SK-N-SH treated with all-trans-retinoic acid at 6 μM for 48 hours (cell line): ENCODE measurements at regions not wholly inside any gene's neighbourhood (a gene's known extent, or its start where the extent isn't known, plus 50 kb on each side); places are given as distances from the start of the nearest gene placed in this dataset.

Experiments used
- ATAC-seq: fragments of 200-7000 bp; cut with Tn5 transposase; 3 replicates; pipeline ENCODE4 v1.9.1; 2020; ENCODE audit warnings: mild to moderate bottlenecking, moderate library complexity
- ARNTL ChIP-seq: fragments of 450-650 bp; formaldehyde crosslinking; IDR thresholded peaks from 2 replicates; pipeline ENCODE4 v1.5.0; 2020; ENCODE audit warnings: low read depth, mild to moderate bottlenecking, moderate library complexity, borderline replicate concordance
- BACH2 ChIP-seq: fragments of 250-450 bp; sonication (Bioruptor Pico); IDR thresholded peaks from 2 replicates; pipeline ENCODE4 v1.9.0; 2021; ENCODE audit warnings: mild to moderate bottlenecking, borderline replicate concordance
- CSRNP3 ChIP-seq: fragments of 250-450 bp; sonication (Bioruptor Pico); IDR thresholded peaks from 2 replicates; pipeline ENCODE4 v1.5.1; 2021; ENCODE audit warnings: mild to moderate bottlenecking, moderate library complexity
- ESRRG ChIP-seq: fragments of 250-450 bp; sonication (Bioruptor Pico); IDR thresholded peaks from 2 replicates; pipeline ENCODE4 v1.6.1; 2021; ENCODE audit warnings: mild to moderate bottlenecking
- ISL1 ChIP-seq: fragments of 250-450 bp; sonication (Bioruptor Pico); IDR thresholded peaks from 2 replicates; pipeline ENCODE4 v2.1.2; 2022; ENCODE audit warnings: mild to moderate bottlenecking, moderate library complexity
- OSR1 ChIP-seq: fragments of 250-450 bp; sonication (Bioruptor Pico); IDR thresholded peaks from 2 replicates; pipeline ENCODE4 v1.8.0; 2022; ENCODE audit warnings: moderate library complexity, mild to moderate bottlenecking, inconsistent platforms
- POU6F1 ChIP-seq: fragments of 250-450 bp; sonication (Bioruptor Pico); IDR thresholded peaks from 2 replicates; pipeline ENCODE4 v1.8.0; 2021; ENCODE audit warnings: low read depth, mild to moderate bottlenecking, moderate library complexity, borderline replicate concordance
- PPARA ChIP-seq: fragments of 250-450 bp; sonication (Bioruptor Pico); IDR thresholded peaks from 2 replicates; pipeline ENCODE4 v1.5.0; 2020; ENCODE audit warnings: mild to moderate bottlenecking, borderline replicate concordance
- RARB ChIP-seq: fragments of 250-450 bp; sonication (Bioruptor Pico); IDR thresholded peaks from 2 replicates; pipeline ENCODE4 v1.8.0; 2021; ENCODE audit warnings: mild to moderate bottlenecking, moderate library complexity
- SNAI2 ChIP-seq: fragments of 250-450 bp; sonication (Bioruptor Pico); IDR thresholded peaks from 2 replicates; pipeline ENCODE4 v1.5.0; 2020; ENCODE audit warnings: mild to moderate bottlenecking, moderate library complexity
- TCF4 ChIP-seq: fragments of 250-450 bp; sonication (Bioruptor Pico); IDR thresholded peaks from 2 replicates; pipeline ENCODE4 v1.8.0; 2021; ENCODE audit warnings: mild to moderate bottlenecking, moderate library complexity, borderline replicate concordance
- TOX ChIP-seq: fragments of 250-450 bp; sonication (Bioruptor Pico); IDR thresholded peaks from 2 replicates; pipeline ENCODE4 v1.8.0; 2021; ENCODE audit warnings: mild to moderate bottlenecking, moderate library complexity, borderline replicate concordance
- TSHZ2 ChIP-seq: fragments of 250-450 bp; sonication (Bioruptor Pico); IDR thresholded peaks from 2 replicates; pipeline ENCODE4 v1.5.0; 2020; ENCODE audit warnings: mild to moderate bottlenecking, moderate library complexity
- ZFP3 ChIP-seq: fragments of 250-450 bp; sonication (Bioruptor Pico); IDR thresholded peaks from 2 replicates; pipeline ENCODE4 v1.5.0; 2020; ENCODE audit warnings: mild to moderate bottlenecking, moderate library complexity
- ZFP30 ChIP-seq: fragments of 450-650 bp; formaldehyde crosslinking; IDR thresholded peaks from 2 replicates; pipeline ENCODE4 v1.5.0; 2022; ENCODE audit warnings: mild to moderate bottlenecking, moderate library complexity
- ZNF565 ChIP-seq: fragments of 450-650 bp; formaldehyde crosslinking; conservative IDR thresholded peaks from 2 replicates; pipeline ENCODE4 v1.5.0; 2020; ENCODE audit warnings: low read depth, mild to moderate bottlenecking, moderate library complexity
- ZNF70 ChIP-seq: fragments of 450-650 bp; formaldehyde crosslinking; IDR thresholded peaks from 2 replicates; pipeline ENCODE4 v1.5.0; 2020; ENCODE audit warnings: mild to moderate bottlenecking, moderate library complexity
- TF ChIP-seq, protein P1 (sequence below): fragments of 250-450 bp; sonication (Bioruptor Pico); IDR thresholded peaks from 2 replicates; pipeline ENCODE4 v1.8.0; 2020; ENCODE audit warnings: mild to moderate bottlenecking, moderate library complexity, borderline replicate concordance

DNA sequence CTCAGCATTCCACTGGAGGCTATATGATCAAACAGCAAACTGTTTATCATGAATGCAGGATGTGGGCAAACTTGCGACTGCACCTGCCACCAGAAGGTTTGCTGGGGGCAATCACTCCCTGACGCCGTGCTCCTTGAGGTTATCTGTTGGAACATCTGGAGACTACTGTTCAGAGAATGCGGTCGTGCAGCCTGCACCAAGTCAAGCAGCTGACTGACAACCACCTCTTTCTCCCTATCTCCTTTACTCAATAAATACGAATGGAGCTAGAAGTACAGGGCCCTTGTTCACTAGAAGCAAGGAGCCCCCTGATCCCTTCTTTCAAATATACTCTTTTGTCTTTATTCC is 2101.2 kb downstream of the TP53TG3F start (continued):
- TF ChIP-seq, protein P1, sequence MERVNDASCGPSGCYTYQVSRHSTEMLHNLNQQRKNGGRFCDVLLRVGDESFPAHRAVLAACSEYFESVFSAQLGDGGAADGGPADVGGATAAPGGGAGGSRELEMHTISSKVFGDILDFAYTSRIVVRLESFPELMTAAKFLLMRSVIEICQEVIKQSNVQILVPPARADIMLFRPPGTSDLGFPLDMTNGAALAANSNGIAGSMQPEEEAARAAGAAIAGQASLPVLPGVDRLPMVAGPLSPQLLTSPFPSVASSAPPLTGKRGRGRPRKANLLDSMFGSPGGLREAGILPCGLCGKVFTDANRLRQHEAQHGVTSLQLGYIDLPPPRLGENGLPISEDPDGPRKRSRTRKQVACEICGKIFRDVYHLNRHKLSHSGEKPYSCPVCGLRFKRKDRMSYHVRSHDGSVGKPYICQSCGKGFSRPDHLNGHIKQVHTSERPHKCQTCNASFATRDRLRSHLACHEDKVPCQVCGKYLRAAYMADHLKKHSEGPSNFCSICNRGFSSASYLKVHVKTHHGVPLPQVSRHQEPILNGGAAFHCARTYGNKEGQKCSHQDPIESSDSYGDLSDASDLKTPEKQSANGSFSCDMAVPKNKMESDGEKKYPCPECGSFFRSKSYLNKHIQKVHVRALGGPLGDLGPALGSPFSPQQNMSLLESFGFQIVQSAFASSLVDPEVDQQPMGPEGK, result no peak

DNA sequence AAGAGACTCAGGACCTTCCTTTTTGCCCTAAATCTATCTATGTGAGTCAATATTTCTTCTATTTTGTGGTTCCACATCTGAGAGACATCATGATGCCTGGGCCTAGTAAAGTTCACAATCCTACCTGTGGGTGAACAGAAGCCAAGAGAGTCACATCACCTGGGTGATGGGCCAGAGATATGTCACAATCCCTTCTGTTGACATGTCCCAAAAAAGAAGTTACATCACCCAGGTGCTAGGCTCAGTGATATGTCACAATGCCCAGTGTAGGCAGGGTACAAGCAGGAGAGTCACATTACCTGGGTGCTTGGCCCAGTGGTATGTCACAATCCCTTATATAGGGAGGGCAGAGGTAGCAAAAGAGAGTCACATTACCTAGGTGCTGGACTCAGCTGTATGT is 2101.9 kb downstream of the TP53TG3F start:
- ATAC-seq, result no peak
- TF ChIP-seq POU6F1 (CRISPR knock-in tag), result no peak
- no peak for TF ChIP-seq TSHZ2 (CRISPR knock-in tag)
- no peak for TF ChIP-seq ZNF565 (CRISPR knock-in tag)
- TF ChIP-seq ZNF70 (CRISPR knock-in tag), result no peak
- no peak for TF ChIP-seq ESRRG (CRISPR knock-in tag)
- no peak for TF ChIP-seq ZFP3 (CRISPR knock-in tag)
- TF ChIP-seq RARB (CRISPR knock-in tag), result no peak
- no peak for TF ChIP-seq CSRNP3
- TF ChIP-seq, protein P1, result no peak
- no peak for TF ChIP-seq PPARA (CRISPR knock-in tag)
- TF ChIP-seq ZFP30, result no peak
- TF ChIP-seq OSR1 (CRISPR knock-in tag), result no peak
- no peak for TF ChIP-seq ARNTL (CRISPR knock-in tag)

GRCh38 chr16:35562471-35562870 is 2103.1 kb downstream of the TP53TG3F start:
- TF ChIP-seq TCF4 (CRISPR knock-in tag) (no peak), OSR1 (CRISPR knock-in tag) (no peak), TSHZ2 (CRISPR knock-in tag) (no peak), CSRNP3 (no peak), PPARA (CRISPR knock-in tag) (no peak), ISL1 (CRISPR knock-in tag) (no peak), BACH2 (CRISPR knock-in tag) (no peak), RARB (CRISPR knock-in tag) (no peak), POU6F1 (CRISPR knock-in tag) (no peak), SNAI2 (CRISPR knock-in tag) (no peak), TOX (CRISPR knock-in tag) (no peak), ZFP3 (CRISPR knock-in tag) (no peak), ESRRG (CRISPR knock-in tag) (no peak), ZFP30 (no peak), ZNF565 (CRISPR knock-in tag) (no peak)
- TF ChIP-seq, protein P1, result no peak
- no peak for ATAC-seq
